SK-N-SH treated with all-trans-retinoic acid at 6 μM for 48 hours (cell line): ENCODE measurements at regions not wholly inside any gene's neighbourhood (a gene's known extent, or its start where the extent isn't known, plus 50 kb on each side); places are given as distances from the start of the nearest gene placed in this dataset.

Experiments used
- ATAC-seq: fragments of 200-7000 bp; cut with Tn5 transposase; 3 replicates; pipeline ENCODE4 v1.9.1; 2020; ENCODE audit warnings: mild to moderate bottlenecking, moderate library complexity
- ARNTL ChIP-seq: fragments of 450-650 bp; formaldehyde crosslinking; IDR thresholded peaks from 2 replicates; pipeline ENCODE4 v1.5.0; 2020; ENCODE audit warnings: low read depth, mild to moderate bottlenecking, moderate library complexity, borderline replicate concordance
- BACH2 ChIP-seq: fragments of 250-450 bp; sonication (Bioruptor Pico); IDR thresholded peaks from 2 replicates; pipeline ENCODE4 v1.9.0; 2021; ENCODE audit warnings: mild to moderate bottlenecking, borderline replicate concordance
- CREB5 ChIP-seq: fragments of 250-450 bp; sonication (Bioruptor Pico); IDR thresholded peaks from 2 replicates; pipeline ENCODE4 v1.5.1; 2020; ENCODE audit warnings: low read depth, mild to moderate bottlenecking, moderate library complexity
- CSDC2 ChIP-seq: fragments of 250-450 bp; sonication (Bioruptor Pico); IDR thresholded peaks from 2 replicates; pipeline ENCODE4 v1.5.0; 2020; ENCODE audit warnings: mild to moderate bottlenecking, moderate library complexity
- CSRNP3 ChIP-seq: fragments of 250-450 bp; sonication (Bioruptor Pico); IDR thresholded peaks from 2 replicates; pipeline ENCODE4 v1.5.1; 2021; ENCODE audit warnings: mild to moderate bottlenecking, moderate library complexity
- ESRRG ChIP-seq: fragments of 250-450 bp; sonication (Bioruptor Pico); IDR thresholded peaks from 2 replicates; pipeline ENCODE4 v1.6.1; 2021; ENCODE audit warnings: mild to moderate bottlenecking
- GLIS3 ChIP-seq: fragments of 250-450 bp; sonication (Bioruptor Pico); IDR thresholded peaks from 2 replicates; pipeline ENCODE4 v1.5.0; 2020; ENCODE audit warnings: mild to moderate bottlenecking, moderate library complexity
- ISL1 ChIP-seq: fragments of 250-450 bp; sonication (Bioruptor Pico); IDR thresholded peaks from 2 replicates; pipeline ENCODE4 v2.1.2; 2022; ENCODE audit warnings: mild to moderate bottlenecking, moderate library complexity
- OSR1 ChIP-seq: fragments of 250-450 bp; sonication (Bioruptor Pico); IDR thresholded peaks from 2 replicates; pipeline ENCODE4 v1.8.0; 2022; ENCODE audit warnings: moderate library complexity, mild to moderate bottlenecking, inconsistent platforms
- PATZ1 ChIP-seq: fragments of 250-450 bp; sonication (Bioruptor Pico); IDR thresholded peaks from 2 replicates; pipeline ENCODE4 v1.8.0; 2020; ENCODE audit warnings: mild to moderate bottlenecking, moderate library complexity, borderline replicate concordance
- POU6F1 ChIP-seq: fragments of 250-450 bp; sonication (Bioruptor Pico); IDR thresholded peaks from 2 replicates; pipeline ENCODE4 v1.8.0; 2021; ENCODE audit warnings: low read depth, mild to moderate bottlenecking, moderate library complexity, borderline replicate concordance
- PPARA ChIP-seq: fragments of 250-450 bp; sonication (Bioruptor Pico); IDR thresholded peaks from 2 replicates; pipeline ENCODE4 v1.5.0; 2020; ENCODE audit warnings: mild to moderate bottlenecking, borderline replicate concordance
- RARB ChIP-seq: fragments of 250-450 bp; sonication (Bioruptor Pico); IDR thresholded peaks from 2 replicates; pipeline ENCODE4 v1.8.0; 2021; ENCODE audit warnings: mild to moderate bottlenecking, moderate library complexity
- SNAI2 ChIP-seq: fragments of 250-450 bp; sonication (Bioruptor Pico); IDR thresholded peaks from 2 replicates; pipeline ENCODE4 v1.5.0; 2020; ENCODE audit warnings: mild to moderate bottlenecking, moderate library complexity
- TCF4 ChIP-seq: fragments of 250-450 bp; sonication (Bioruptor Pico); IDR thresholded peaks from 2 replicates; pipeline ENCODE4 v1.8.0; 2021; ENCODE audit warnings: mild to moderate bottlenecking, moderate library complexity, borderline replicate concordance
- TOX ChIP-seq: fragments of 250-450 bp; sonication (Bioruptor Pico); IDR thresholded peaks from 2 replicates; pipeline ENCODE4 v1.8.0; 2021; ENCODE audit warnings: mild to moderate bottlenecking, moderate library complexity, borderline replicate concordance
- ZC3H10 ChIP-seq: fragments of 250-450 bp; sonication (Bioruptor Pico); IDR thresholded peaks from 2 replicates; pipeline ENCODE4 v1.5.1; 2021; ENCODE audit warnings: mild to moderate bottlenecking, moderate library complexity
- ZFP30 ChIP-seq: fragments of 450-650 bp; formaldehyde crosslinking; IDR thresholded peaks from 2 replicates; pipeline ENCODE4 v1.5.0; 2022; ENCODE audit warnings: mild to moderate bottlenecking, moderate library complexity
- ZNF565 ChIP-seq: fragments of 450-650 bp; formaldehyde crosslinking; conservative IDR thresholded peaks from 2 replicates; pipeline ENCODE4 v1.5.0; 2020; ENCODE audit warnings: low read depth, mild to moderate bottlenecking, moderate library complexity
- ZNF70 ChIP-seq: fragments of 450-650 bp; formaldehyde crosslinking; IDR thresholded peaks from 2 replicates; pipeline ENCODE4 v1.5.0; 2020; ENCODE audit warnings: mild to moderate bottlenecking, moderate library complexity

GRCh38 chr14:85040046-85040685 is 489.8 kb upstream of the FLRT2 start:
- ATAC-seq = no peak
- no peak for TF ChIP-seq SNAI2
- TF ChIP-seq ARNTL (CRISPR knock-in tag) = no peak
- no peak for TF ChIP-seq POU6F1 (CRISPR knock-in tag)
- no peak for TF ChIP-seq ESRRG (CRISPR knock-in tag)
- no peak for TF ChIP-seq ZC3H10 (CRISPR knock-in tag)
- TF ChIP-seq ZNF70 (CRISPR knock-in tag) = no peak

- no peak for ATAC-seq
- TF ChIP-seq CSDC2 (no peak), CREB5 (no peak), ZFP30 (no peak), CSRNP3 (CRISPR knock-in tag) (no peak), TOX (CRISPR knock-in tag) (no peak), PATZ1 (CRISPR knock-in tag) (no peak), OSR1 (CRISPR knock-in tag) (no peak), PPARA (no peak), ESRRG (CRISPR knock-in tag) (no peak), TCF4 (CRISPR knock-in tag) (no peak), RARB (CRISPR knock-in tag) (no peak), POU6F1 (CRISPR knock-in tag) (no peak), GLIS3 (CRISPR knock-in tag) (no peak), SNAI2 (no peak)
Observed at GRCh38 chr14:85041618-85042017, 488.3 kb upstream of the FLRT2 start.

GRCh38 chr14:85042301-85042700 is 487.6 kb upstream of the FLRT2 start:
- no peak for TF ChIP-seq SNAI2
- TF ChIP-seq POU6F1 (CRISPR knock-in tag) = no peak
- no peak for TF ChIP-seq ZC3H10 (CRISPR knock-in tag)
- no peak for TF ChIP-seq ISL1 (CRISPR knock-in tag)
- TF ChIP-seq ZNF565 (CRISPR knock-in tag) = no peak
- no peak for TF ChIP-seq CSDC2
- TF ChIP-seq BACH2 (CRISPR knock-in tag) = no peak
- TF ChIP-seq CREB5 = no peak
- TF ChIP-seq TOX (CRISPR knock-in tag) = no peak
- TF ChIP-seq ARNTL (CRISPR knock-in tag) = no peak
- TF ChIP-seq CSRNP3 (CRISPR knock-in tag) = no peak
- TF ChIP-seq GLIS3 (CRISPR knock-in tag) = no peak
- TF ChIP-seq OSR1 (CRISPR knock-in tag) = no peak
- no peak for TF ChIP-seq ZFP30
- TF ChIP-seq PATZ1 (CRISPR knock-in tag) = no peak
- ATAC-seq = no peak
